Fibroblast of villous mesenchyme (primary cell): ENCODE measurements at regions not wholly inside any gene's neighbourhood (a gene's known extent, or its start where the extent isn't known, plus 50 kb on each side); places are given as distances from the start of the nearest gene placed in this dataset.
A peak's percentile ranks its signal among the peaks of the same experiment; 100 is the strongest.

Experiments used
- DNase-seq: peaks from one replicate; pipeline ENCODE4 v3.0.0-alpha.2; 2010; ENCODE audit warnings: low read depth
- H3K4me3 ChIP-seq: 2 replicates; pipeline ENCODE4 v1.5.1; 2011; ENCODE audit warnings: low read depth, mild to moderate bottlenecking, low read length
- TF ChIP-seq, protein P1 (sequence below): IDR thresholded peaks from 2 replicates; pipeline ENCODE4 v1.5.1; 2012; ENCODE audit warnings: low read depth, mild to moderate bottlenecking, low read length; ENCODE audit not compliant: insufficient read depth

DNA sequence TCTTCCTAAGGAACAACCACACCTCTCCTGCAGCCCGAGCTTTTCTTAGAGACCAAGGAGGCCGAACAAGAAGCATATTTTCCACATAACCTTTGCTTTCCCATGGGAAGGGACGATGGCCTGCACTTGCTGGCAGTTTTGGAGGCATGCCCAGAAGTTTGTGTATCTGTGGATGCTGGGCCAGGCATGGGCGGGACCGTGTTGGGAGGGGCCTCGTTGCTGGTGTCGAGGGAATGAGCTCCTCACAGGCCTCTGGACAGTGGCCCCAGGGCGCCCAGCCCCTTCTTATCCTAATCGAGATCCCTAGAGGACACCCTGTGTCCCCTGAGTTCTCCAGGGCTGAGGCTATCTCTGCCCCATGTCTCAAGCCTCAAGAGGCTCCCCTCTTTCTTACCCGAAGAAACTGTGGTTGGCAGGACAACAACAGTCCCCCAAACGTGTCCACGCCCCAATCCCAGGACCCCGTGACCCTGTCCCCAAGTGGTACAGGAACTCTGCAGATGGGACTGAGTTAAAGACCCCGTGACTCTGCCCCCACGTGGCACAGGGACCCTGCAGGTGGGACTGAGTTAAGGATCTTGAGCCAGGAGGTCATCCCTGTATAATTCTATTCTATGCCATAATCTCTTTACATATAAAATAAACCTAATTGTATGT, 99.5 kb upstream of the BHLHE23 start:
- TF ChIP-seq, protein P1, sequence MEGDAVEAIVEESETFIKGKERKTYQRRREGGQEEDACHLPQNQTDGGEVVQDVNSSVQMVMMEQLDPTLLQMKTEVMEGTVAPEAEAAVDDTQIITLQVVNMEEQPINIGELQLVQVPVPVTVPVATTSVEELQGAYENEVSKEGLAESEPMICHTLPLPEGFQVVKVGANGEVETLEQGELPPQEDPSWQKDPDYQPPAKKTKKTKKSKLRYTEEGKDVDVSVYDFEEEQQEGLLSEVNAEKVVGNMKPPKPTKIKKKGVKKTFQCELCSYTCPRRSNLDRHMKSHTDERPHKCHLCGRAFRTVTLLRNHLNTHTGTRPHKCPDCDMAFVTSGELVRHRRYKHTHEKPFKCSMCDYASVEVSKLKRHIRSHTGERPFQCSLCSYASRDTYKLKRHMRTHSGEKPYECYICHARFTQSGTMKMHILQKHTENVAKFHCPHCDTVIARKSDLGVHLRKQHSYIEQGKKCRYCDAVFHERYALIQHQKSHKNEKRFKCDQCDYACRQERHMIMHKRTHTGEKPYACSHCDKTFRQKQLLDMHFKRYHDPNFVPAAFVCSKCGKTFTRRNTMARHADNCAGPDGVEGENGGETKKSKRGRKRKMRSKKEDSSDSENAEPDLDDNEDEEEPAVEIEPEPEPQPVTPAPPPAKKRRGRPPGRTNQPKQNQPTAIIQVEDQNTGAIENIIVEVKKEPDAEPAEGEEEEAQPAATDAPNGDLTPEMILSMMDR = no peak
- no peak overlapping the region for H3K4me3 ChIP-seq
- DNase-seq = peak; percentile 6

DNA sequence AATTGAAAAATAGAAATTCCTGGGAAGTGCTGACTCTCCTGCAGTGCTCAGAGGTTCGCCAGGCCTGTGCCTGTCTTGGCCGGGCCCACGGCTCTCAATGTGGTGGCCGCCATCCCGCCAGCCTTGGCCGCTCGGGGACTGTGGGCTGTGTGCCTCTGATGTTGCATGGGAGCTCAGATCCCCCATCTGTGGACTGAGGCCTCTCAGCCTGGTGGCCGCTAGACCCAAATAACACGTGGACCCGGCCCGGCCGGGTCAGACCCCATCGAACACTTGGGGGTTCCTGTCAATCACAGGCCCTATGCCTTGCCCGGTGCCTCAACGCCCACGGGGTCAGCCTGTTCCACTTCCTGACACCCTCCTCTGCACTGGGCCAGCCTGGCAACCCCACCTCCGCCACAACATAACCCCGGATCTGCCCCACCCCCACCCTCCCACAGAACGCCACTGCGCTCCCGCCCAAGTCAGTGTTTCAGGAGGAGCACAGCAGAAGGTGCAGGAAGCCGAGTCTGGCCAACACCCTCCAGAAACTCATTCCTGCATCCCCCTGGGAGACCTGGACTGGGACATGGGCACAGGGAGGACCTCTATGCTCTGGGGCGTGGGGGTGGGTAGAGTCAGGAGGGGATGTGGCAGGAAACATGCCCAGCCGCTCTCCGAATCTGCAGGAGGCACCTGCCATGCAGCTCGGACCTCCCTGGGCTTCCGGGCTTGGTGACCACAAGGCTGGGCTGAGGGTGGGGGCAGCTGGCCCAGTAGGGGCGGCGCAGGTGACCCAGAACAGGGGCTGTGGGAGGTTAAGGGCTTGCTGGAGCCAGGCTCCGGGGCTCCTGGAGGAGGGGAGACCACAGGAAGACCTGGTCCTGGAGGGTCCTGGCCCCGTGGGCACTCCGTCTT, 98.7 kb upstream of the BHLHE23 start:
- H3K4me3 ChIP-seq = no peak overlapping the region
- no peak for DNase-seq
- TF ChIP-seq, protein P1 = no peak

DNA sequence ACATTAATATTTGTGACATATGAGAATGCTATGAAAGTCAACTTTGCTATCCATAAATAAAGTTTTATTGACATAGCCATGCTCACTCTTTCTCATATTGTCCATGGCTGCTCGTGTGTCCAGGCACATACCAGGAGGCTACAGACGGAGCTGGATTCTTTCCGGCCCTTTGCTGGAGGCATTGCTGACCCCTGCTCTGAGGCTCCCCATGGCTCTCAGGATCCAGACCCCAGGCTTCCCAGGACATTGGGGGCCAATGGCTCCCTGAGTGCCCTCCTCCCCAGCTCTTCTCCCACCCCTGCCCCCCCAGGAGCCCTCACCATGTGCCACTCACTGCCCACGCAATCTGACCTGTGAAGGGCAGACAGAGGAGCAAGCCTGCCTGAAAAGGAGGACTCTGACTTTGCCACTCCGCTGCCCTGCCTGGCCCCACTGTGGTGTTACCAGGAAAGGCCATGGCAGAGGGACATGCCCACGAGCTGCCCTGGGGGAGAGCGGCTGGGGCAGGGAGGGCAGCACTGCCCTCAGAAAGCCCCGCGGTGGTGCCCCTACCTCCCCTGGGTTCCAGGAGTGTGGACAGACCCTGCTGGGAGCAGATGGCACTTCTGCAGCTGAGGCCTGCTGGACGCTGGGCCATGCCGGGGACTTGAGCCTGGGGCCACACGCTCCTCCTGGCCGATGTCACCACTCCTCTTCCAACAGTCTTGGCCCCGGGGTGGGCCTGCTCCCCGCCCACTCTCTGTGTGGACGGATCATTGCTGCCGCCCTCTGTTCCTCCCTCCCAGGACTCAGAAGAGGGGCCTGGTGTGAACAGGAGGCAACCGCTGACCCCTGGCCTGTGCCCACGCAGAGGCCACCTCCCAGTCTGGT, 97.8 kb upstream of the BHLHE23 start:
- DNase-seq = no peak
- H3K4me3 ChIP-seq = no peak overlapping the region
- TF ChIP-seq, protein P1 = no peak

DNA sequence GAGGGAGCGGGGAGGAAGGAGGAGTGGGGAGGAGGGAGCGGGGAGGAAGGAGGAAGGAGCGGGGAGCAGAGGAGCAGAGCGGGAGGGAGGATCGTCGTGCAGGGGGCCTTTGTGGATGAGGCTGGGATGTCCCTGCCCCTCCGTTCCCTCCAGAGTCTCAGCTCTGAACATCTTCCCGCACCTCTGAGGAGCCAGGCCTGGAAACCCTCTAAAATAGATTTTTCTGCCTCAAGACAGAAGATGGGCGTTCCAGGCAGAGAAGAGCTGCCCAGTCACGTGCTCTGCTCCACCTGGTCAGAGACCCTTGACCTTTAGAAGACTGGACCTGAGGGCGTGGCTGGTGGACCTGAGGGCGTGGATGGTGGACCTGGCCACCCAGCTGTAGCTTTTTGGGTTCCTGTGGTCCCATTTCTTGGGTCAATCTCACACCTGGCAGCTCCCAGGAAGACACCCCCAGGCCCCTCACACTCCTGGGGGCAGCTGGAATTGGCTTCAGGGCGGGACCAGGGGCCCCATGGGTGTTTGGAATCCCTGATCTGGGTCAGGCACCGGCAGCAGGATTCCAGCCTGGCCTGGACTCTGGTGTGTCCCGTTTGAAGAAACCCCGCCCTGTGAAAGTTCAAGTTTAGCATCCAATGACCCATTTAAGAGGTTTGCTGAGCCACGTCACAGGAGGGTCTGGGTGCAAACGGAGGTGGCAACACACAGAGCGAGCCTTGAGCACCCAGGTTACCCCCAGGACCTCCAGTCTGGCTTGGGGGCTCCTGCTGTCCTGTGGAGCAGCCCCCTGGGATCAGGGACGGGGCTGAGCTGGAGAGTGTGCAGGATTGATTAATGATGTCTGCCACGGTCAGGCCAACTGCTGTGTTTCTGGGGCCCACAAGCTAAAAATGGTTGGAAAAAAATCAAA, 96.9 kb upstream of the BHLHE23 start:
- TF ChIP-seq, protein P1 = no peak
- DNase-seq = no peak

DNA sequence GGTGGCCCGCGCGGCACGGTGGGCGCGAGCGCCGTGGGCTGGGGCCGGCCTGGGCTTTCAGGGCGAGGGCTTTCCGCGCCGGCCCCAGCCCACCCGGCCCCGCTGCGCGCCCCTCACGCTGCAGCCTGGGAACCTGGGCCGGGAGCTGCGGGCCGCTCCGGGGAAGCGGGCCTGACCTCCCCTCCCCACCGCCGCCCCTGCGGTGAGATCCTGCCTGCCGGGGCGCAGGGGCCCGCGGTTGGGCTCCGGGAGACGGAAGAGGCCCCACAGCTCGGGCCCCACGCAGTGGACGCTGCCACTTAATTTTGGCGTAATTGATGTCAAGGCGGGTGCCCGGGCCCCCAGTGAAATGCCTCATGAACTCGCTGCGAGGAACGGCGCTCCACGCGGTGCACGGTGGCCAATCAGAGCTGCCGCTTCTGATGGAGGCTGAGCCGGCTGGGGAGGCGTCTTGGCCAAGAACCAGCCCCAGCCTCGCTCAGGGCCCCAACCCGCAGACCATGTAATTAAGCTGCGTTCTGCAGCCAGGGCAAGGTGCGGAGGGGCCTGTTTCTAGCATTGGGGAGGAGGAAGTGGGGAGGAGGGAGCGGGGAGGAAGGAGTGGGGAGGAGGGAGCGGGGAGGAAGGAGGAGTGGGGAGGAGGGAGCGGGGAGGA, 96.1 kb upstream of the BHLHE23 start:
- peak; percentile 11 for DNase-seq
- TF ChIP-seq, protein P1 = no peak
- H3K4me3 ChIP-seq = peak overlapping the region; percentile 30

More for the DNA sequence above, 96.9 kb upstream of the BHLHE23 start:
- no peak overlapping the region for H3K4me3 ChIP-seq
